ENCODE measurements at regions not wholly inside any gene's neighbourhood (a gene's known extent, or its start where the extent isn't known, plus 50 kb on each side); places are given as distances from the start of the nearest gene placed in this dataset.

- no peak overlapping the region for H3K4me2 ChIP-seq (ENCODE audit: insufficient read depth, low read length)
- no peaks in the 10 kb centered on the region for H3K9me3 ChIP-seq (ENCODE audit: low read depth, low read length)
- no peak for TF ChIP-seq CTCF (IDR thresholded peaks at IDR 0.05; ENCODE audit: extremely low read depth, low read depth, low read length)
- H3K27ac ChIP-seq (ENCODE audit: low read depth, low read length): no peak overlapping the region
- no peak overlapping the region for H3K4me3 ChIP-seq (ENCODE audit: insufficient read depth, low read length)
- no peaks in the 10 kb centered on the region for H3K79me2 ChIP-seq (ENCODE audit: insufficient read depth, low read length)
- H3K4me1 ChIP-seq (ENCODE audit: insufficient read depth, low read length): no peaks in the 10 kb centered on the region
- H3K27me3 ChIP-seq (ENCODE audit: insufficient read depth, low read length): no peaks in the 10 kb centered on the region
- H2AFZ ChIP-seq (ENCODE audit: low read length): no peak overlapping the region
- DNase-seq (ENCODE audit: insufficient read length, low spot score, missing footprints): no peak
- H3K36me3 ChIP-seq (ENCODE audit: insufficient read depth, low read length): no peaks in the 10 kb centered on the region
- H4K20me1 ChIP-seq (ENCODE audit: insufficient read depth, low read length): no peaks in the 10 kb centered on the region
These were observed 81.2 kb upstream of the CADPS start for GRCh38 chr3:62956411-62956810.

- Histone ChIP-seq H2AFZ (ENCODE audit: low read length) (no peak overlapping the region), H3K4me2 (ENCODE audit: insufficient read depth, low read length) (no peak overlapping the region), H3K27ac (ENCODE audit: low read depth, low read length) (no peak overlapping the region), H3K9me3 (ENCODE audit: low read depth, low read length) (no peaks in the 10 kb centered on the region), H3K79me2 (ENCODE audit: insufficient read depth, low read length) (no peaks in the 10 kb centered on the region), H3K36me3 (ENCODE audit: insufficient read depth, low read length) (no peaks in the 10 kb centered on the region), H3K4me1 (ENCODE audit: insufficient read depth, low read length) (no peaks in the 10 kb centered on the region), H3K4me3 (ENCODE audit: insufficient read depth, low read length) (no peak overlapping the region), H3K27me3 (ENCODE audit: insufficient read depth, low read length) (no peaks in the 10 kb centered on the region), H4K20me1 (ENCODE audit: insufficient read depth, low read length) (no peaks in the 10 kb centered on the region)
- no peak for DNase-seq (ENCODE audit: insufficient read length, low spot score, missing footprints)
- no peak for TF ChIP-seq CTCF (IDR thresholded peaks at IDR 0.05; ENCODE audit: extremely low read depth, low read depth, low read length)
These were observed 86.8 kb upstream of the CADPS start for GRCh38 chr3:62961874-62962556.

- H3K27me3 ChIP-seq (ENCODE audit: insufficient read depth, low read length): no peaks in the 10 kb centered on the region
- no peak overlapping the region for H3K27ac ChIP-seq (ENCODE audit: low read depth, low read length)
- no peaks in the 10 kb centered on the region for H3K36me3 ChIP-seq (ENCODE audit: insufficient read depth, low read length)
- no peak overlapping the region for H2AFZ ChIP-seq (ENCODE audit: low read length)
- no peaks in the 10 kb centered on the region for H3K4me1 ChIP-seq (ENCODE audit: insufficient read depth, low read length)
- TF ChIP-seq CTCF (IDR thresholded peaks at IDR 0.05; ENCODE audit: extremely low read depth, low read depth, low read length): no peak
- H3K9me3 ChIP-seq (ENCODE audit: low read depth, low read length): no peaks in the 10 kb centered on the region
- no peaks in the 10 kb centered on the region for H4K20me1 ChIP-seq (ENCODE audit: insufficient read depth, low read length)
- H3K4me2 ChIP-seq (ENCODE audit: insufficient read depth, low read length): no peak overlapping the region
- no peak overlapping the region for H3K4me3 ChIP-seq (ENCODE audit: insufficient read depth, low read length)
- DNase-seq (ENCODE audit: insufficient read length, low spot score, missing footprints): no peak
- H3K79me2 ChIP-seq (ENCODE audit: insufficient read depth, low read length): no peaks in the 10 kb centered on the region
These were observed 87.5 kb upstream of the CADPS start for GRCh38 chr3:62962714-62963113.

GRCh38 chr3:62965311-62965710, 90.1 kb upstream of the CADPS start:
- H2AFZ ChIP-seq (ENCODE audit: low read length): no peak overlapping the region
- no peaks in the 10 kb centered on the region for H3K4me1 ChIP-seq (ENCODE audit: insufficient read depth, low read length)
- peak; percentile 52 for DNase-seq (ENCODE audit: insufficient read length, low spot score, missing footprints)
- no peaks in the 10 kb centered on the region for H3K9me3 ChIP-seq (ENCODE audit: low read depth, low read length)
- H4K20me1 ChIP-seq (ENCODE audit: insufficient read depth, low read length): no peaks in the 10 kb centered on the region
- no peak overlapping the region for H3K27ac ChIP-seq (ENCODE audit: low read depth, low read length)
- H3K4me2 ChIP-seq (ENCODE audit: insufficient read depth, low read length): no peak overlapping the region
- H3K79me2 ChIP-seq (ENCODE audit: insufficient read depth, low read length): no peaks in the 10 kb centered on the region
- no peak overlapping the region for H3K4me3 ChIP-seq (ENCODE audit: insufficient read depth, low read length)
- TF ChIP-seq CTCF (IDR thresholded peaks at IDR 0.05; ENCODE audit: extremely low read depth, low read depth, low read length): no peak
- H3K36me3 ChIP-seq (ENCODE audit: insufficient read depth, low read length): no peaks in the 10 kb centered on the region
- H3K27me3 ChIP-seq (ENCODE audit: insufficient read depth, low read length): no peaks in the 10 kb centered on the region
